22Rv1 (cell line): ENCODE measurements at regions not wholly inside any gene's neighbourhood (a gene's known extent, or its start where the extent isn't known, plus 50 kb on each side); places are given as distances from the start of the nearest gene placed in this dataset.
A peak's percentile ranks its signal among the peaks of the same experiment; 100 is the strongest.

ENCODE experiments used
- H3K27ac ChIP-seq: fragments of 450-650 bp; 2 replicates; pipeline ENCODE4 v1.5.1; 2017
- ZFX ChIP-seq: fragments of 450-650 bp; IDR thresholded peaks from 2 replicates; pipeline ENCODE4 v1.6.1; 2017; ENCODE audit warnings: antibody characterized with exemption, borderline replicate concordance
- TF ChIP-seq, protein P1 (sequence below): fragments of 450-650 bp; IDR thresholded peaks from 2 replicates; pipeline ENCODE4 v1.5.1; 2017; ENCODE audit warnings: mild to moderate bottlenecking

DNA sequence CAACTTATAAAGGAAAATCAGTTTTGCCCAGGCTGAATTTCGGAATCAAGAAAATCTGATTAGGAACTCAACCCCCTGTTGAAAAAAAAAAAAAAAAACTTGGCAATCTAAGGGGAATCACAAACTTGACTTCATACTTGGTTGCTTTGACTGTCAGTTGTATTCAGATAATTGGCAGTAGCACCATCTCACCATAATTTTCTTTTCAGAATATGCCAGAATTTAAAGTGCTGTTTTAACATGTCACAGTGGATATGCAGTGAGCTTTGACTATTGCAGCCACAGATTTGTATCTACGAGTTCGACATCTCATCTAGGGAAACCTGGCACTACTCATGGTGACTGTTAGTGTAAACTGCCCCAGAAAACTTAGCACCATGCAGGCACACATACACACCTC lies 761.4 kb upstream of the KLHL29 start:
- TF ChIP-seq, protein P1, sequence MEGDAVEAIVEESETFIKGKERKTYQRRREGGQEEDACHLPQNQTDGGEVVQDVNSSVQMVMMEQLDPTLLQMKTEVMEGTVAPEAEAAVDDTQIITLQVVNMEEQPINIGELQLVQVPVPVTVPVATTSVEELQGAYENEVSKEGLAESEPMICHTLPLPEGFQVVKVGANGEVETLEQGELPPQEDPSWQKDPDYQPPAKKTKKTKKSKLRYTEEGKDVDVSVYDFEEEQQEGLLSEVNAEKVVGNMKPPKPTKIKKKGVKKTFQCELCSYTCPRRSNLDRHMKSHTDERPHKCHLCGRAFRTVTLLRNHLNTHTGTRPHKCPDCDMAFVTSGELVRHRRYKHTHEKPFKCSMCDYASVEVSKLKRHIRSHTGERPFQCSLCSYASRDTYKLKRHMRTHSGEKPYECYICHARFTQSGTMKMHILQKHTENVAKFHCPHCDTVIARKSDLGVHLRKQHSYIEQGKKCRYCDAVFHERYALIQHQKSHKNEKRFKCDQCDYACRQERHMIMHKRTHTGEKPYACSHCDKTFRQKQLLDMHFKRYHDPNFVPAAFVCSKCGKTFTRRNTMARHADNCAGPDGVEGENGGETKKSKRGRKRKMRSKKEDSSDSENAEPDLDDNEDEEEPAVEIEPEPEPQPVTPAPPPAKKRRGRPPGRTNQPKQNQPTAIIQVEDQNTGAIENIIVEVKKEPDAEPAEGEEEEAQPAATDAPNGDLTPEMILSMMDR: no peak
- TF ChIP-seq ZFX: no peak
- H3K27ac ChIP-seq: no peak overlapping the region

DNA sequence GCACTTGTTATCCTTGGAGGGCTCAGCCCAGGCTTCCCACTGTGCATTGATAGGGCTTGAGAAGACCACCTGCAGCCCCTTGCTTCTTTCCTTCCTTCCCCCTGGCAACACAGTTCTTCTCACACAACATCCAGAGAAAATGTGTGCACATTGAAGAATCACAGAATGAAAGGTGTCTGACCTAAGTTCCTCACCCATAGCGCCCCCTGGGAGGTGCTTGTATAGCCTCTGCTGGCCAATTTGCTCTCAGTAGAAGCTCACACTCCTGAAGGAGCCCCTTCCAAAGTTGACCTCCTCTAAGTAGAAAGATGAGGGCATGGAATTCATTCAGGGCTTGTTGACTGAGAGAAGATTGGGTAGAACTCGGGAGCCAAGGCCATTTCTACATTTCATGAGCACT lies 758.4 kb upstream of the KLHL29 start:
- TF ChIP-seq, protein P1: peak; percentile 60
- no peak for TF ChIP-seq ZFX

DNA sequence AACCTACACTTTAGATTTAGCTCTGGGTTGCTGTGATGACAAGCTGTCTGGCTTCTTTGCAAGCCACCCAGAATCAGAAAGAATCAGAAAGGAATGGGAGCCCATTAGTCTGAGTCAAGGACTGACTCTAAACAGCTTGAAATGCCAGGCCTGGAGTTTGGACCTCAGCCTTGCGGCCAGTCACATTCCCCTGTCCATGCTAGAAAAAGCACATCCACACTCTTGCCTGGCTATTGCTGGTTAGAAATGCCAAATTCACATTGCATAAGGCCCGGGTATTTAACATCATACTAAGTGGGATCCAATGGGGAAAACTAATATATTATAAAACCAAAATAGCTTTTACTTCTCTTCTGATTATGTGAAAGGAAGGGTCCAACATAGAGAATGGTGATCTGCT lies 756.8 kb upstream of the KLHL29 start:
- no peak overlapping the region for H3K27ac ChIP-seq
- TF ChIP-seq ZFX: no peak
- TF ChIP-seq, protein P1: no peak

More for the DNA sequence above, 758.4 kb upstream of the KLHL29 start:
- H3K27ac ChIP-seq: no peak overlapping the region

DNA sequence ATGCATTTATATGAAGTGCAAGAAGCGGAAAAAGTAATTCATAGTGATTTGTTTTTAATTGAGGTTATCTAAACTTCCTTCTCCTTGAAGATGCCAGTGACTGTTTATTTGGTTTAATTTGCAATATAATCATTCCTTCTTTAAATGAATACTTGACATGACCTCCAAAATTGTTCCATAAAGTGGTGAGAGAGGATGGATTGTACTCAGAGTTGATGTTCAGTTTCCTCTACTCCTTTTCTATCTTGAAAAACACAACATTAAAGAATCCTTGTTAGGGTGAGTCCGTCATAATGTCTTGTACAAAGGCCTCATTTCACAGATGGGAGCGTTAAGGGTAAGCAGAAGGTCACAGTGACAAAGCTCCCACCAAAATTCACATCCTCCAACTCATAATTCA lies 756.1 kb upstream of the KLHL29 start:
- no peak for TF ChIP-seq ZFX
- TF ChIP-seq, protein P1: no peak
- H3K27ac ChIP-seq: no peak overlapping the region

DNA sequence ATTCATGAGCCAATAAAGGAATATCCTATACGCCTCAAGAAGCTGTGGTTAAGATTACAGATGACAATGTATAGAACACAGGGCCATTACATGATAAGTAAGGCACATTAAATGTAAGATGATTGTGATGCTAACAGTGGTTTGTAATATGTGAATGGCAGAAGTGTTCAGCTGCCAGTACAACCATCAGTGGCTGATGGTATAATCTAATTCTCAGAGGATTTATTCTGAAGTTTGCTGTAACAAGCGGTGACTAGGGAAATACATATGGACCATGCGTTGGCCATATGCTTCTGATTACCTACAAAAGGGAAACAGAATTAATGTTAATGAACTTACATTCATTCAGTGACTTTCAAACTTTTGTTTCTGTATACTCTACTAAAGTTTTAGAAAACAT lies 750.8 kb upstream of the KLHL29 start:
- TF ChIP-seq ZFX: no peak
- TF ChIP-seq, protein P1: no peak
- no peak overlapping the region for H3K27ac ChIP-seq

DNA sequence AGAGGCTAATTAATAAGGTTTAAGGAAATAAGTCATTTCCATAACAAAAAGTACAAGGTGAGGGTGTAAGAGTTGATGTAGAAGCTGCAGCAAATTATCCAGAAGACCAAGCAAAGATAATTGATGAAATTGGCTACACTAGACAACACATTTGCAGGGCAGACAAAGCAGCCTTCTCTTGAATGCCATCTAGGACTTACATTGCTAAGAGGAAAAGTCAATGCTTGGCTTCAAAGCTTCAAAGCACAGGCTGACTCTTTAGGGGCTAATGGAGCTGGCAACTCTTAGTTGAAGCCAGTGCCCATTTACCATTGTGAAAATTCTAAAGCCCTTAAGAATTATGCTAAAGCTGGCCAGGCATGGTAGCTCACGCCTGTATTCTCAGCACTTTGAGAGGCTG lies 728.6 kb upstream of the KLHL29 start:
- TF ChIP-seq, protein P1: no peak
- no peak for TF ChIP-seq ZFX
- no peak overlapping the region for H3K27ac ChIP-seq

DNA sequence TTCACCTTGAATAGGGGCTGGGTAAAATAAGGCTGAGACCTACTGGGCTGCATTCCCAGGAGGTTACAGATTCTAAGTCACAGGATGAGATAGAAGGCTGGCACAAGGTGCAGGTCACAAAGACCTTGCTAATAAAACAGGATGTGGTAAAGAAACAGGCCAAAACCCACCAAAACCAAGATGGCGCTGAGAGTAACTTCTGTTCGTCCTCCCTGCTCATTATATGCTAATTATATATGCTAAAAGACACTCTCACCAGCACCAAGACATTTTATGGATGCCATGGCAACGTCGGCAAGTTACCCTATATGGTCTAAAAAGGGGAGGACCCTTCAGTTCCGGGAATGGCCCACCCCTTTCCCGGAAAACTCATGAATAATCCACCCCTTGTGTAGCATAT lies 711.5 kb upstream of the KLHL29 start:
- H3K27ac ChIP-seq: no peak overlapping the region
- TF ChIP-seq, protein P1: no peak
- no peak for TF ChIP-seq ZFX
